Panc1 (cell line): ENCODE measurements at regions not wholly inside any gene's neighbourhood (a gene's known extent, or its start where the extent isn't known, plus 50 kb on each side); places are given as distances from the start of the nearest gene placed in this dataset.

ENCODE experiments used
- CTCF ChIP-seq: fragments of 450-650 bp; IDR thresholded peaks from 2 replicates; pipeline ENCODE4 v1.5.1; 2017; ENCODE audit warnings: mild to moderate bottlenecking
- POLR2AphosphoS5 ChIP-seq: IDR thresholded peaks from 2 replicates; pipeline ENCODE4 v1.6.1; 2012; ENCODE audit warnings: mild to moderate bottlenecking, low read depth, low read length, moderate library complexity
- REST ChIP-seq, 2 experiments: IDR thresholded peaks; 2 replicates each; pipeline ENCODE4 v1.6.1; 2011 to 2012; ENCODE audit warnings: low read depth in 2 of 2, control low read depth in 1 of 2, low read length in 1 of 2, mild to moderate bottlenecking in 1 of 2, moderate library complexity in 1 of 2; ENCODE audit not compliant: insufficient read depth in 1 of 2
- SIN3A ChIP-seq: IDR thresholded peaks from 2 replicates; pipeline ENCODE4 v1.6.1; 2012; ENCODE audit warnings: low read depth, mild to moderate bottlenecking, low read length, moderate library complexity, borderline replicate concordance; ENCODE audit not compliant: insufficient read depth
- TCF7L2 ChIP-seq: IDR thresholded peaks from 2 replicates; pipeline ENCODE4 v1.6.1; 2011; ENCODE audit warnings: mild to moderate bottlenecking, low read depth, low read length, inconsistent platforms

GRCh38 chr6:16882230-16882629 lies 121.0 kb upstream of the ATXN1 start:
- no peak for TF ChIP-seq CTCF
- no peak for TF ChIP-seq POLR2AphosphoS5
- TF ChIP-seq REST (IDR thresholded peaks at IDR 0.05; ENCODE audit: insufficient read depth in 1 of 2, low read depth in 2 of 2, low read length in 1 of 2) = no peak
- no peak for TF ChIP-seq SIN3A
- TF ChIP-seq TCF7L2 = no peak
